ENCODE measurements at regions not wholly inside any gene's neighbourhood (a gene's known extent, or its start where the extent isn't known, plus 50 kb on each side); places are given as distances from the start of the nearest gene placed in this dataset.
"Not testable (repeated sequence)": the region's sequence is repeated elsewhere in the genome, so short reads cannot be mapped to it uniquely, and the experiment has no call there.

- peaks cover 12% of the 10 kb centered on the region for H3K4me1 ChIP-seq (ENCODE audit: insufficient read depth, low read length)
- no peak overlapping the region for H2AFZ ChIP-seq (ENCODE audit: low read depth, low read length)
- no peaks in the 10 kb centered on the region for H3K27me3 ChIP-seq (ENCODE audit: insufficient read depth, low read length)
- H3K36me3 ChIP-seq (ENCODE audit: insufficient read depth, low read length), result no peaks in the 10 kb centered on the region
- no peaks in the 10 kb centered on the region for H3K9me3 ChIP-seq (ENCODE audit: low read length)
- H3K4me3 ChIP-seq (ENCODE audit: low read length), result no peak overlapping the region
These were observed 187.5 kb upstream of the KL start for GRCh38 chr13:32828711-32829110.

- no peaks in the 10 kb centered on the region for H3K27me3 ChIP-seq (ENCODE audit: insufficient read depth, low read length)
- no peak overlapping the region for H3K4me3 ChIP-seq (ENCODE audit: low read length)
- H3K36me3 ChIP-seq (ENCODE audit: insufficient read depth, low read length), result no peaks in the 10 kb centered on the region
These were observed 187.0 kb upstream of the KL start for GRCh38 chr13:32829269-32829668.

GRCh38 chr13:32829676-32830335, 186.4 kb upstream of the KL start:
- Histone ChIP-seq H3K36me3 (ENCODE audit: insufficient read depth, low read length) (no peaks in the 10 kb centered on the region), H3K27me3 (ENCODE audit: insufficient read depth, low read length) (no peaks in the 10 kb centered on the region), H2AFZ (ENCODE audit: low read depth, low read length) (peak overlapping the region; percentile 4), H3K4me1 (ENCODE audit: insufficient read depth, low read length) (peaks cover 7% of the 10 kb centered on the region), H3K9me3 (ENCODE audit: low read length) (no peaks in the 10 kb centered on the region), H3K4me3 (ENCODE audit: low read length) (no peak overlapping the region)

More at GRCh38 chr13:32829269-32829668, 187.0 kb upstream of the KL start:
- H2AFZ ChIP-seq (ENCODE audit: low read depth, low read length), result no peak overlapping the region
- no peaks in the 10 kb centered on the region for H3K9me3 ChIP-seq (ENCODE audit: low read length)
- peaks cover 12% of the 10 kb centered on the region for H3K4me1 ChIP-seq (ENCODE audit: insufficient read depth, low read length)

- H3K4me3 ChIP-seq (ENCODE audit: low read length), result no peak overlapping the region
- peaks cover 6% of the 10 kb centered on the region for H3K4me1 ChIP-seq (ENCODE audit: insufficient read depth, low read length)
- H3K27me3 ChIP-seq (ENCODE audit: insufficient read depth, low read length), result no peaks in the 10 kb centered on the region
- H2AFZ ChIP-seq (ENCODE audit: low read depth, low read length), result peak overlapping the region; percentile 4
- no peaks in the 10 kb centered on the region for H3K36me3 ChIP-seq (ENCODE audit: insufficient read depth, low read length)
- no peaks in the 10 kb centered on the region for H3K9me3 ChIP-seq (ENCODE audit: low read length)
These were observed 185.7 kb upstream of the KL start for GRCh38 chr13:32830336-32831031.

- Histone ChIP-seq H3K4me1 (ENCODE audit: insufficient read depth, low read length) (no peaks in the 10 kb centered on the region), H3K27me3 (ENCODE audit: insufficient read depth, low read length) (no peaks in the 10 kb centered on the region)
These were observed 178.8 kb upstream of the KL start for GRCh38 chr13:32837307-32837972.

GRCh38 chr13:32837973-32838927, 178.0 kb upstream of the KL start:
- H3K4me1 ChIP-seq (ENCODE audit: insufficient read depth, low read length), result no peaks in the 10 kb centered on the region
- H3K36me3 ChIP-seq (ENCODE audit: insufficient read depth, low read length), result no peaks in the 10 kb centered on the region
- peaks cover 3% of the 10 kb centered on the region for H3K9me3 ChIP-seq (ENCODE audit: low read length)
- H3K4me3 ChIP-seq (ENCODE audit: low read length), result no peak overlapping the region
- no peaks in the 10 kb centered on the region for H3K27me3 ChIP-seq (ENCODE audit: insufficient read depth, low read length)
- no peak overlapping the region for H2AFZ ChIP-seq (ENCODE audit: low read depth, low read length)

More at GRCh38 chr13:32837307-32837972, 178.8 kb upstream of the KL start:
- no peaks in the 10 kb centered on the region for H3K36me3 ChIP-seq (ENCODE audit: insufficient read depth, low read length)
- H3K9me3 ChIP-seq (ENCODE audit: low read length), result no peaks in the 10 kb centered on the region
- H2AFZ ChIP-seq (ENCODE audit: low read depth, low read length), result no peak overlapping the region
- H3K4me3 ChIP-seq (ENCODE audit: low read length), result no peak overlapping the region

- Histone ChIP-seq H3K36me3 (ENCODE audit: insufficient read depth, low read length) (no peaks in the 10 kb centered on the region), H3K4me1 (ENCODE audit: insufficient read depth, low read length) (no peaks in the 10 kb centered on the region), H3K27me3 (ENCODE audit: insufficient read depth, low read length) (no peaks in the 10 kb centered on the region), H2AFZ (ENCODE audit: low read depth, low read length) (no peak overlapping the region), H3K9me3 (ENCODE audit: low read length) (peaks cover 3% of the 10 kb centered on the region), H3K4me3 (ENCODE audit: low read length) (no peak overlapping the region)
These were observed 177.3 kb upstream of the KL start for GRCh38 chr13:32838945-32839344.

- Histone ChIP-seq H3K36me3 (ENCODE audit: insufficient read depth, low read length) (no peaks in the 10 kb centered on the region), H2AFZ (ENCODE audit: low read depth, low read length) (no peak overlapping the region), H3K9me3 (ENCODE audit: low read length) (peaks cover 3% of the 10 kb centered on the region), H3K4me1 (ENCODE audit: insufficient read depth, low read length) (no peaks in the 10 kb centered on the region), H3K27me3 (ENCODE audit: insufficient read depth, low read length) (no peaks in the 10 kb centered on the region), H3K4me3 (ENCODE audit: low read length) (no peak overlapping the region)
These were observed 176.1 kb upstream of the KL start for GRCh38 chr13:32840113-32840512.

GRCh38 chr13:32840989-32841713, 175.1 kb upstream of the KL start:
- no peak overlapping the region for H2AFZ ChIP-seq (ENCODE audit: low read depth, low read length)

GRCh38 chr13:32845952-32846950, 170.0 kb upstream of the KL start:
- Histone ChIP-seq H3K4me3 (ENCODE audit: low read length) (no peak overlapping the region), H3K4me1 (ENCODE audit: insufficient read depth, low read length) (peaks cover 19% of the 10 kb centered on the region), H3K36me3 (ENCODE audit: insufficient read depth, low read length) (no peaks in the 10 kb centered on the region), H3K27me3 (ENCODE audit: insufficient read depth, low read length) (no peaks in the 10 kb centered on the region), H3K9me3 (ENCODE audit: low read length) (peaks cover 6% of the 10 kb centered on the region), H2AFZ (ENCODE audit: low read depth, low read length) (no peak overlapping the region)

More at GRCh38 chr13:32840989-32841713, 175.1 kb upstream of the KL start:
- Histone ChIP-seq H3K4me1 (ENCODE audit: insufficient read depth, low read length) (peaks cover 2% of the 10 kb centered on the region), H3K27me3 (ENCODE audit: insufficient read depth, low read length) (no peaks in the 10 kb centered on the region), H3K4me3 (ENCODE audit: low read length) (no peak overlapping the region), H3K9me3 (ENCODE audit: low read length) (peaks cover 3% of the 10 kb centered on the region), H3K36me3 (ENCODE audit: insufficient read depth, low read length) (no peaks in the 10 kb centered on the region)

- H3K36me3 ChIP-seq (ENCODE audit: insufficient read depth, low read length); H3K9me3 ChIP-seq (ENCODE audit: low read length); H3K27me3 ChIP-seq (ENCODE audit: insufficient read depth, low read length); H2AFZ ChIP-seq (ENCODE audit: low read depth, low read length); H3K4me3 ChIP-seq (ENCODE audit: low read length): not testable (repeated sequence)
- peaks cover 31% of the 10 kb centered on the region for H3K4me1 ChIP-seq (ENCODE audit: insufficient read depth, low read length)
These were observed 168.2 kb upstream of the KL start for GRCh38 chr13:32847976-32848375.
